Pancreas (tissue), 10 donors: ENCODE measurements at regions not wholly inside any gene's neighbourhood (a gene's known extent, or its start where the extent isn't known, plus 50 kb on each side); places are given as distances from the start of the nearest gene placed in this dataset.

Experiments
- ATAC-seq, 4 donors: fragments of 200-7000 bp; cut with Tn5 transposase; one replicate each; pipeline versions ENCODE4 v1.8.0 to v1.9.1; 2020; ENCODE audit warnings: mild to moderate bottlenecking in 4 of 4, moderate library complexity in 4 of 4
- DNase-seq, 6 donors: peaks; one replicate each; pipeline ENCODE4 v3.0.0-alpha.2; 2020
- FAIRE-seq: peaks from 2 replicates; lab custom pipeline; 2012; peaks lifted over from hg19 to GRCh38; lab: Jason Lieb, UNC
- H3K27ac ChIP-seq, 4 donors: fragments of 200-600 bp; sonication (generic); 1 replicate in 3 of 4; 2 replicates in 1 of 4; pipeline versions ENCODE4 v1.5.0 to v1.8.0; 2020
- H3K27me3 ChIP-seq, 4 donors: fragments of 200-600 bp; one replicate each; pipeline ENCODE4 v1.8.0; 2021
- H3K36me3 ChIP-seq, 3 donors: fragments of 200-600 bp; sonication (generic) in 1 of 3; one replicate each; pipeline versions ENCODE4 v1.5.0 to v1.8.0; 2020 to 2021
- H3K4me1 ChIP-seq, 3 donors: fragments of 200-600 bp; one replicate each; pipeline ENCODE4 v1.8.0; 2021
- H3K4me3 ChIP-seq, 4 donors: fragments of 200-600 bp; sonication (generic) in 2 of 4; one replicate each; pipeline versions ENCODE4 v1.5.0 to v1.8.0; 2020 to 2021
- H3K9me3 ChIP-seq, 4 donors: fragments of 200-600 bp; one replicate each; pipeline ENCODE4 v1.8.0; 2021
- WGBS, 2 donors: extraction: QIAGEN DNeasy Blood & Tissue Kit; methylation state at CpG; one replicate each; pipeline ENCODE4 v1.1.7; 2013; 5-methylcytosine and 5-hydroxymethylcytosine counted together
- intact Hi-C, 3 donors: fragments of 100-400 bp; cut with DNase I; formaldehyde crosslinking; loops; one replicate each; pipeline versions ENCODE4 v1.11.1 to v1.14.2; 2022
- TF ChIP-seq, protein P1 (sequence below), 4 donors: fragments of 200-600 bp; sonication (generic) in 3 of 4; IDR thresholded peaks; one replicate each; pipeline versions ENCODE4 v1.5.0 to v1.8.0; 2021; ENCODE audit warnings: antibody characterized with exemption in 4 of 4
- donor health status: healthy with polysubstance abuse.
- donor health status: DM: no; HTN: no; CAD: no; lungs with moderate emphysema.
- donor health status: DM: no; HTN: no; CAD: no.
- donor health status: control.
- donor health status: control.
- donor health status: Bipolar disorder and iron deficiency.
- donor health status: DM: yes; HTN: yes; CAD: no.
- donor health status: DM: no; HTN: no; CAD: no.
- donor health status: DM: no; HTN: no; CAD: no.
- donor health status: DM: yes; HTN: yes; CAD: no.

- no peaks in the 10 kb centered on the region for H3K4me1 ChIP-seq
- H3K4me3 ChIP-seq, result no peak overlapping the region
- 71 to 73% methylated on average over 4 of the region's 4 CpGs for WGBS, 2 donors
- no peaks in the 10 kb centered on the region for H3K27me3 ChIP-seq
- H3K27ac ChIP-seq, result no peak overlapping the region
- H3K36me3 ChIP-seq, result no peaks in the 10 kb centered on the region
- FAIRE-seq (no peak), ATAC-seq (no peak), DNase-seq (no peak)
- intact Hi-C loops, result no loop called here
- TF ChIP-seq, protein P1, sequence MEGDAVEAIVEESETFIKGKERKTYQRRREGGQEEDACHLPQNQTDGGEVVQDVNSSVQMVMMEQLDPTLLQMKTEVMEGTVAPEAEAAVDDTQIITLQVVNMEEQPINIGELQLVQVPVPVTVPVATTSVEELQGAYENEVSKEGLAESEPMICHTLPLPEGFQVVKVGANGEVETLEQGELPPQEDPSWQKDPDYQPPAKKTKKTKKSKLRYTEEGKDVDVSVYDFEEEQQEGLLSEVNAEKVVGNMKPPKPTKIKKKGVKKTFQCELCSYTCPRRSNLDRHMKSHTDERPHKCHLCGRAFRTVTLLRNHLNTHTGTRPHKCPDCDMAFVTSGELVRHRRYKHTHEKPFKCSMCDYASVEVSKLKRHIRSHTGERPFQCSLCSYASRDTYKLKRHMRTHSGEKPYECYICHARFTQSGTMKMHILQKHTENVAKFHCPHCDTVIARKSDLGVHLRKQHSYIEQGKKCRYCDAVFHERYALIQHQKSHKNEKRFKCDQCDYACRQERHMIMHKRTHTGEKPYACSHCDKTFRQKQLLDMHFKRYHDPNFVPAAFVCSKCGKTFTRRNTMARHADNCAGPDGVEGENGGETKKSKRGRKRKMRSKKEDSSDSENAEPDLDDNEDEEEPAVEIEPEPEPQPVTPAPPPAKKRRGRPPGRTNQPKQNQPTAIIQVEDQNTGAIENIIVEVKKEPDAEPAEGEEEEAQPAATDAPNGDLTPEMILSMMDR (IDR thresholded peaks at IDR 0.05), result no peak
- H3K9me3 ChIP-seq, result no peaks in the 10 kb centered on the region
Observed at GRCh38 chr9:84592918-84593317, 76.6 kb upstream of the NTRK2 start.

GRCh38 chr9:84593352-84593751 lies 76.2 kb upstream of the NTRK2 start:
- no peak for ATAC-seq
- Histone ChIP-seq H3K4me1 (no peaks in the 10 kb centered on the region), H3K27me3 (no peaks in the 10 kb centered on the region), H3K9me3 (no peaks in the 10 kb centered on the region), H3K36me3 (no peaks in the 10 kb centered on the region), H3K4me3 (no peak overlapping the region), H3K27ac (no peak overlapping the region)
- intact Hi-C loops, result no loop called here
- no peak for FAIRE-seq
- no peak for DNase-seq
- WGBS, 2 donors, result 58 to 70% methylated on average over 4 of the region's 4 CpGs
- TF ChIP-seq, protein P1 (IDR thresholded peaks at IDR 0.05), result no peak

DNA sequence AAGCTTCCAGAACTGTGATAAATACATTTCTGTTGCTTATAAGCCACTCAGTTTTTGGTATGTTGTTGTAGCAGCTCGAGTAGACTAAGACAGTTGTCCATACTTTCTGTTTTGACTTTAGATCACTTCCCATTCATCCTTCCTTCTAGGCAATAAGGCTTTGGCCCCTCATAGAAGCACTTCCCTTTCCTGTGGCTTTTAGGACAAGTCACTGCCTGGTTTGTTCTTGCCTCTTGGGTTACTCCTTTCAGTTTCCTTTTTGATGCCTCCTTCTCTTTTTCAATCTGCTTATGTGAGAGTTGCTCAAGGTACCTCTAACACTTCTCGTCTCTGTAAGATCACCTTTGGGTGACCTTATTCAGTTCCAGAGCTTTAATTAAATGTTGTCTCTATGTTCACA lies 72.4 kb upstream of the NTRK2 start:
- ATAC-seq (no peak), DNase-seq (no peak), FAIRE-seq (no peak)
- H3K36me3 ChIP-seq, result no peaks in the 10 kb centered on the region
- no peak overlapping the region for H3K27ac ChIP-seq
- TF ChIP-seq, protein P1 (IDR thresholded peaks at IDR 0.05), result no peak
- intact Hi-C loops, result no loop called here
- H3K9me3 ChIP-seq, result no peaks in the 10 kb centered on the region
- H3K27me3 ChIP-seq, result no peaks in the 10 kb centered on the region
- no peaks in the 10 kb centered on the region for H3K4me1 ChIP-seq
- no peak overlapping the region for H3K4me3 ChIP-seq
- WGBS, 2 donors, result 27 to 32% methylated on average over 2 of the region's 2 CpGs

DNA sequence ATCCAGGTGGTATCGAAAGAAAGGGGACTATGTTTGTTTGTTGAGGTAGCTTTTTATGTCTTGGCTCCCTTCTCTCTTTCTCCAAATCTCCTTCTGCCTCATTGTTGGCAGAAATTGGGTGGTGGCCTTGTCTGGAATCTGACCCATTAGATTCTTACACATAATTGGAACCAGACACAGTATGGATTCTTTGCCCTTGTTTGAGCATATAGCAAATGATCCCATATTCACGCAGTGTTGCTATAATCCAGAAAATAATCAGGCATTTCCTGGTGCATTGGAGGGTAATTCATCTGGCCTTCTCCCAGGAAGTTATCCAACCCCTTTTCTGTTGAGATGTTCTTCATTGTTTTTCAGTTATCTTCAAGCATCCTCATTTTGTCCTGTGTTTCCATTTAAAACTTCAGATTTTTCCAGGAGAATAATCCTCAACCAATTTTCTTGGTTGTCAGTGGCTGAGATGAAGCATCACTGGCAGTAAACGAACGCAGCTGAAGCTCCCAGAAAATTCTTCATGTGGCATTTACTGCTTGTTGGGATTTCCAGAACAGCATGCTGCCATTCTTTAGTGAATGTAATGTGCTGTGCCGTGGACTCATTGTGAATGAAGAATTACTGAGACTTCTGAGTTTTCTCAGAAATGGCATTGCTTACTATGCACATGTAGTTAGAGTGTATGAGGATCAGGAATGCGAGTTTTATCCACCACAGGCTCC lies 70.5 kb upstream of the NTRK2 start:
- Histone ChIP-seq H3K4me1 (no peaks in the 10 kb centered on the region), H3K27ac (no peak overlapping the region), H3K36me3 (no peaks in the 10 kb centered on the region), H3K9me3 (no peaks in the 10 kb centered on the region), H3K27me3 (no peaks in the 10 kb centered on the region), H3K4me3 (no peak overlapping the region)
- 66 to 77% methylated on average over 6 of the region's 6 CpGs for WGBS, 2 donors
- FAIRE-seq, result no peak
- intact Hi-C loops, result no loop called here
- DNase-seq, result no peak
- TF ChIP-seq, protein P1 (IDR thresholded peaks at IDR 0.05), result no peak
- ATAC-seq, result no peak

GRCh38 chr9:84600739-84601138 lies 68.8 kb upstream of the NTRK2 start:
- intact Hi-C loops, result no loop called here
- ATAC-seq (no peak), DNase-seq (no peak), FAIRE-seq (no peak)
- TF ChIP-seq, protein P1 (IDR thresholded peaks at IDR 0.05), result no peak
- Histone ChIP-seq H3K4me3 (no peak overlapping the region), H3K9me3 (no peaks in the 10 kb centered on the region), H3K4me1 (no peaks in the 10 kb centered on the region), H3K27me3 (no peaks in the 10 kb centered on the region), H3K36me3 (no peaks in the 10 kb centered on the region), H3K27ac (no peak overlapping the region)
- 52 to 55% methylated on average over 4 of the region's 4 CpGs for WGBS, 2 donors
